Cerebellar cortex (tissue), 1 donor: ENCODE measurements at regions not wholly inside any gene's neighbourhood (a gene's known extent, or its start where the extent isn't known, plus 50 kb on each side); places are given as distances from the start of the nearest gene placed in this dataset.

Experiments
- DNase-seq: peaks from one replicate; pipeline ENCODE4 v3.0.0-alpha.2; 2015; ENCODE audit warnings: low spot score

DNA sequence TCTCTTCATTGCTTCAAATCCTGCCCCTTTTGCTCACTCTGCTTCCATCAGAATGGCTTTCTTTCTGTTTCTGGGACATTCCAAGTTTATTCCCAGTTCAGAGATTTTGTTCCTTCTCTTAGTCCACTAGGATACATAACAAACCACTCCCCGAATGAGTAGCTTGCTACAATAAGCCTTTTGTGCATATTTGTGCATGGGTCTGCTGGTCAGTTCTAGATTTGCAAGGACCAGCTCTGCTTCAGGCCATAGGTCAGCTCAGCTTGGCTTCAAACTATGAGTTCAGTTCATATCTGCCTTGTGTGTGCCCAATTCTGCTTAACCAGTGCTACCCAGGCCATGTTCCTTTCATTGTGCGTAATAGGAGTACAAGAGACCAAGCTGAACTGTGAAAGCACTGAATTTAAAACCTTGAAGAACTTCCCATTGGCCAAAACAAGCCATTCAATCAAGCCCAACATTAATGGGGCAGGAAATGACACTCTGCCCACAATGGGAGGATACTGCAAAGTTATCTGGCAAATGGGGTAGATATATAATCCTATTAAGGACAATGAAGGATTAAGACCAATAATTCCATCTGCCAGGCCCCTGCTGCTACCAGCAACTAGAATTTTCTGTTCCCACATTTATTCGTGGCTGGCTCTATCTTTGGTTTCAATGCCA lies 328.8 kb downstream of the PRELID2 start:
- DNase-seq: no peak

DNA sequence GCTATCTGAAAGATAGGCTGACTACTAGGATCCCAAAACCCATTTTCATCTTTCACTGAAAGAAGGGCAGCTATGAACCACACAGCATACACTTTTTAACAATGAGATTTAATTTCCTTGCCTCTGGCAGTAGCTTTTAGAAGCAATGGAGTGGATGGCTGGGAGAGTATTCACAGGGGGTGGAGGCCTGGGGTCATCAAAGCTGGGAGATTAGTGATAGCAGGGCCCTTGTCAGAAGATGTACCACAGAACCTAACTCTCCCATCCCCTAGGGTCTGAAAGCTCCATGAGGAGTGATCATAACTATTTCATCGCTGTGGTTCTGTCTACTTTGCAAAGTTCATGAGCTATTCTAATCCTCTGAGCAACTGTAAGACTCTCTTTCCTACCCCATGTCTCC lies 332.2 kb downstream of the PRELID2 start:
- DNase-seq: no peak

DNA sequence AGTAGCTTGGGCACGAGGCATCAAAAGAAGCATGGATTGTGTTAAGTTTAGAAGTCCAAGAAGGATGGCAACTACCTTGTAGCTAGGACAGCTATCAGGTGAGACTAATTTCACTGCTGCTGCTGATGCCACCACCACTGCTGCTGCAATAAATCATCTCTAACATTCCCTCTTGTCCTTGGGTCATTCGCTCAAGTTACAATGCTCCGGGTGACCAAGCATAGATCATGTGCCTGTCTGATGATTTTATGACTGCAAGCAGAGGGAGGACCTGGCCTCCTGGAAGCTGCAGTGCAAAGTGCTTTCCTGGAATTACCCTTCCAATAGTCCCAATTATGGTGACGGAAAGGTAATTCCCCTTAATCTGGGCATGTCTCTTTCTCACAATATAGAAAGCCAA lies 334.4 kb downstream of the PRELID2 start:
- DNase-seq: no peak

DNA sequence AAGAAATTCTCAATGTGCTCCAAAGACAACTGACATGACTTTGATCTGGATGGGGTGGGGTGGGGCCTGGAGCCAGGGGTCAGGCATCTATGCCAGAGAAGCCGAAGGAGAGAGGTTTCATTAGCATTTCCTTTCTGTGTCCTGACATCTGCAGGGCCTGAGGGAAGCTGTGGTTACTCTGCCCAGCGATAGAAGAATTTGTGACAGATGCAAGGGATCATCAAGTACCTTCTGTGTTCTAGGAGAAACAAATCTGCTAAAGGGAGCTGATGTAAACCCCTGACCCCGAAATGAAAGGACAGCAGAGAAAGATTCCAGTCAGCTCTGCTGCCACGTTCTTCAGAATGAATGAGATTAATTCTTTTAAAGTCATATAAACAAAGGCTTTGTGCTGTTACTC lies 335.7 kb downstream of the PRELID2 start:
- DNase-seq: no peak

DNA sequence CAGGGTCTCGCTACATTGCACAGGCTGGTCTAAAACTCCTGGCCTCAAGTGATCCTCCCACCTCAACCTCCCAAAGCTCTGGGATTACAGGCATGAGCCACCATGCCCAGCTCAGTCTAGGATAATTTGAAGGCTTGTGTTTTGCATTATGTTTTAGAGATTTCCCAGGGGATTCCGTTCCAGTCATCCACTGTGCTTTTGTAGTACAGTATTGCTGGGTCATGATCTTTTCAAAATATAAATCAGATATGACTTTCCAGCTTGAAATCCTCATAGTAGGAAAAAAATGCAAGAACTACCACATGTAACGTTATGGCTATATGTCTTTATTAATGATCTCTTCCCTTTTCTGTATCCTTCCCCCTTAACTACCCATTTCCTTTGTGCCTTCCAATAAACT lies 338.1 kb downstream of the PRELID2 start:
- no peak for DNase-seq

DNA sequence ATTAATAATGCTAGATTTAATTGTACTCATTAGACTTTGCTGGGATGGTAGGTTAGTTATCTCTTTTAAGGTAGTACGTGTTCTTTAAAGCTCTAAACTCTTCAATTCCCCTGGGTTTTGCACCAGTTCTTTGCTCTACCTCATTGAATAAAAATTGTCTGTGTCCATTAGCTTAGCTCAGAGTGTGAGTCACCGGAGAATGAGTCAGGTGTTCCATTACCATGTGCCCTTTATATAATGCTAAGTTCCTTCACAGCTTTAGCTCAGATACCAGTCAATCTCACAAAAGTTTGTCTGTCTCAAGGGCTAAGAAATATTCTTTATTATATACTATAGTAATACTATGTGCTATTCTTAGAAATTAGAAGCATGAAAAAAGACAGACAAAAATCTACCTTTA lies 339.4 kb downstream of the PRELID2 start:
- no peak for DNase-seq

DNA sequence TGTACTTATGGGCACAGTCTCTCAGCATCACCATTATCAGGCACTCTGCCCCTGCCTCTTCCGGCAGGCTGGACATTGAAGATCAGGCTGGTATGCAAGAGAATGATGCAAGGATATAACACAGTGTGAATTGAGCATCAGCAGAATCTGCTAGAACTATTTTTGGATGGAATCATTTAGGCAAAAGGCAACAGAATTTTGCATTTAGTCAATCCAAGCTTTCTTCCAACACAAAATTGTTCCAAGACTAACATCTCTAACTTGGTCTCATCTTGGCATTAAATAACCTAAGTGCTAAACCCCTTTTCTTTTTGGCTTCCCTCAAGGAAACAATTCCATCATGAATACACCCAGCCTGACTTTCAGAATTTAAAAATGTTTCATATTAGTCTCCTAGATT lies 339.9 kb downstream of the PRELID2 start:
- no peak for DNase-seq

DNA sequence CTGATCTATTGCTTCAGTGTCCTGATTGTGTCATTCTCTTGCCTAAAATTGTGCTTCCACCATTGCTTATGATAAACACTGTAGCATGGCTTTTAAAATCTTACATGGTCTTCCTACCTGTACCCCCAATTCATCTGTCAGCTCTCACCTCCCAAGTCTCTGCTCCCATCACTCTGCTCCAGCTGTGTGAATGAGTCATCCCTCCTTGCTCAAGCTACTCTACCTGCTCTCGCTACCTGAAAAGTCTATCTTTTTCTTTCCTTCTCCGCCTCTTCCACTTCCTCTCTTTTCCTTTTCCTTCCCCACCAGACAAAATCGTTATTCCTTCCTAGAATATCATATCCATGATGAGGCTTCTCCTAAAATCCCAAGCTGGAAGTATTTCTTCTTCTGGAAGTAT lies 341.7 kb downstream of the PRELID2 start:
- no peak for DNase-seq

DNA sequence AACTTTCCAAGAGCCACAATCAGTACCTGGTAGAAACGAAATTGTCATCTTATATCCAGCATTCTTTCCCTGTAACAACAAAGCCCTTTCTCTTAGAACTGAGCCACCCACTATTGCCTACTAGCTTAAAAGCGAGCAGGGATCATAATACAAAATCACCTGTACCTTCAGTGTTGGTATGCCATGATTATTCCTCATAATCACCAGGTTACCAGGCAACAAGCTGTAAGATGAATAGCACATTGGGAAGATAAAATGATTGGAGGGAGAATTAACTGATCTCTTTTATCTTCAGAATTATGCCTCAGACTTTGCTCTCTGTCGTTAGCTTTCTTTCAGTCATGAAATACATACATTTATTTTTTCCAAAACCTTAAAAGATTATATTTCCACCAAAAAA lies 345.6 kb downstream of the PRELID2 start:
- no peak for DNase-seq

DNA sequence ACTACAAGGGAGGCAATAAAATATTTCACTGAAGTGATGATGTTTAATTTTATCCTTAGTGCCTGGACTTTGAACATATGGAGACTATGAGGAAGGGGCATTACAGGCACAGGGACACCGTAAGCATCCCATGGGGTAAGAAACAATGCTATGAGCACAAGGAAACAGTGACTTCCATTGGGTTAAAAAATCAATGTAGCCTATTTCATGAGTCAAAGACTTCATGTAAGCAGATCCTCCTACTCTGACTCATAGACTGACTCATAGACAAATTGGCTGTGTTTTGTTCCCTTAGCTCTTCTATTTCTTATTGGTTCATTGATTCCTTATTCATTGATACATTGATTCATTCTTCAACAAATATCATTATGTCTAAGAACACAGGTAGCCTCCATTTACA lies 351.0 kb downstream of the PRELID2 start:
- no peak for DNase-seq

DNA sequence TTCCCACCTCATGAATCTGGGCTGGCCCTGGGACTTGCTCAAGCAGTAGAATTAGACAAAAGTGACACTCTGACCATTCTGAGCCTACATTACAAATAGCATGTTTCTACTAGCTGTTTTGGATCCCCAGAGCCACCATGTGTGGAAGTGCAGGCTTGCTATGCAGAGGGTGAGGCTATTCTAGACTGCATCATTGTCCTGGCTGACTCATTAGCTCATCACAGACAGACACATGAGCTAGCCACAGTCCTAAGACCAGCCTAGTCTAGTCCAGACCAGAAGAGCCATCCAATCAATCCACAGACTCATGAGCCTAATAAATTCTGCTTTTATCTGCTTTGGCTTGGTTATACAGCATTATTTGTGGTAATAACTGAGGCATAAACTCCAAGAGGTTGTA lies 351.9 kb downstream of the PRELID2 start:
- DNase-seq: no peak

DNA sequence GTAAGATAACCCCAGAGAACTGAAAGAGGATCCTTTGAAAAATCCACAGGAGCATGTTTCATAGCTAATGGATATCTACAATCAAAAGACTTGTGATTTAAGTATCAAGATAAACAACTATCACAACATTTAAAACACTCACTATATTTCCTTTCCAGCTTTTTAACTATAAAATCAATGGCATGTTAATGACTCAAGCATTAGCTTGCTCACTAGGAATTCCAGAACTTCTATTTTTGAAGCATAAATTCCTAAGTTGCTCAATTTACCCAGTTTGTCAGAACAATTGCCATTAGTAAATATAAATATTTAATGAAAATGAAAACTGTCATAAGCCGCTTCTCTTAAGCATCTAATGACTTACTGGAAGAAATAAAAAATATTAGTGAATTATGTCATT lies 355.3 kb downstream of the PRELID2 start:
- no peak for DNase-seq

DNA sequence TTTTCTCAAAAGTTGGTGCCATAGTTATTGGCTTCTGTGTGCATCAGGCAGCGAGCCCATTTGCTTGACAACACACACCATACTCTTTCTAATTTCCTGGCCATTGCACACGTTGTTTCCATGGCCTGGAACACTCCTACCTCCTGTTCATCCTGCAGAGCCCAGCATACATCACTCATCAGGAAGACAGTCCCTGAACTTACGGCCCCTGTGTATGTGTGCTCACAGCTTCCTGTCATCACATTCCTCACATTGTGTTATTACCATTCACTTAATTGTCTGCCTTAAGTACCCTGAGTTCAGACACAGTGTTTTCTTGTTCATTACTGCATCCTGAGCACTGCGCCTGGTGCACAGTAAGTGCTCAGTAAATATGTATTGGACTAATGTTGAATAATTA lies 355.9 kb downstream of the PRELID2 start:
- no peak for DNase-seq

DNA sequence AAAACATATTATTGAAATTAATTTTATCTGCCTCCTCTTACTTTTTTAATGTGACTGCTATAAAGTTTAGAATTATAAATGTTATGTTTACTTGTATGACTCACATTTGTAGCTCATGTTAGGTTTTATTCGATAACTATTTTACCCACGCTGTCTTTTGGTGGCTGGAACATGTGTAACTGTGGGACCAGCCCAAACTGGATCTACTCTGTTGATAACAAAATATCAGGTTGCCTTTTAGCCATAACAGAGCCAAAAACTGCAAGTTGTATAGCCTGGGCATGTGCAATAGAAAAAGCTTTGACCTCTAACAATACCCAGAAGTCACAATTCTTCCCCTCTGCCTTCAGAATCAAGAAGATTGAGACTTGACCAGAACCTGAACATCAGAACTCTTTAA lies 356.5 kb downstream of the PRELID2 start:
- DNase-seq: no peak

DNA sequence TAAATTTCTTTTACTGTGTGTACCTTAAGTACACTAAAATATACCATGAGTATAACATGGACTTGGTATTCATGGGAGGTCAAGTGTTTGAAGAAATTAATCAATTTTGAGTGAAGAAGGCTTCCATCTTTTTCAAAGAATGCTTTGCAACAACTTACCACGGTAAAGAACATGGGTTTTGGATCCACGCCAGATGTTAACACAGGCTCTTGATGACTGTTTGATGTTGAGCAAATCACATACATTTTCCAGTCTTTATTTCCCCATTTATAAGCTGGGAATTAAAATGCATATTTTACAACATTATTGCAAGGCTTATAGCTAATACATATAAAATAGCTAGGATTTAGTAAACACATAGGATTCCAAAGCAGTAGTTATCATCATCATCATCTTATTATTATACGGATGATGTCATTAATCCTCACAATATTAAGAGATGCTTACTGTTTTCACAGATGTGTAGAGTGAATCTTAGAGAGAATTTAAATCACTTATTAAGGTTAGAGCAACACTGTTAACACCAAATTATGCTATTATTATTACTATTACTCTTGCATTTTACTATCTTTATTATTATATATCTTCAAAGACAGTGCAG lies 362.0 kb downstream of the PRELID2 start:
- no peak for DNase-seq

DNA sequence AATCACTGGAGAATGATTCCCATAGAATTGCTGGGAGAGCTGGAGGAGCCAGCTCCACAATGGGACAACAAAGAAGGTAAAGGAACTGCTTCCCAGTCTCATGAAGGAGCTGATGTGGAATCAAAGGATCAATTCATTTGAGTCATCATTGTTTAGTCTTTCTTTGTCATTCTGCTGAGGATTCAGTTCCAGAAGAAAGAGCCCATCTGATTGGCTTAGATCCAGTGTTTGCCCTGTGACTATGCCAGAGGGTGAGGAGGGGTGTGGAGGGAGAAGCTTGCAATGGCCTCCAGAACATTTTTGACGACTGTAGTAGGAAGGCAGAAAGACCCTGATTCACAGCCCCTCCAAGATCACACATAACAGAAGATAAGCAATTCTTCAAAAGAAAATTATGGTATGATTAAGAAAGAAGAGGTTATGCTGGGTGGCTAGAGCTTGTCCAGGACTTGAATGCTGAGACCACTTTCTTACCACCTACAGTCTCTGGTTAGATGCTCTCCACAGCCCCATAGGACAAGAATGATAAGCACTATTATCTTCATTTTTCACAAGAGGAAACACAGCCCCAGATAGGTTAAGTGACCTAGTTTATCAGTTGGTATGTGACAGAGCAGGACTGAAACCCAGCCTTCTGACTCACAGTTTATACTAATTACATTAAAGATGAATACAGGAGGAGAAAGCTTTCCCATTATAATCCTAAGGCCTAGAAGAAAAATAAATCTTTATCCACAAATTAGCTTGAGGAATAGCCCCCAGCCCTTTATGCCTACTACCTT lies 363.1 kb downstream of the PRELID2 start:
- no peak for DNase-seq

DNA sequence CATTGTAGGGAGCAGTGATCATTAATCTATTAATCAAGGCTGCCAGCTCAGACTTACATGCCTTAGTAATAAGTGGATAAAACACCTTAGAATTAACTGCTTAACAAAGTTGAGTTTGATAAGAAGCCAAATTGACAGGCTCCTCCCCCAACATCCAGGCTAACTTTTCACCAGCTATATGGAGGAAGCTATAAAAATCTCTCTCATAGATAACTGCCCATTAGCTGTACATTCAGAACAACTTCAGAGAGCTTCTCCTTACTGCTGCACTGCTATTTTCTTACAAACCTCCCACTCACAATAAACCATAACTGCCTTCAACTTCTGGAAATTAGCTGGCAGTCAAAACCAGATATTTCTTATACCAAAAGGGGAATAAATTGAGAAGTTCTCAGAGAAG lies 364.1 kb downstream of the PRELID2 start:
- DNase-seq: no peak

DNA sequence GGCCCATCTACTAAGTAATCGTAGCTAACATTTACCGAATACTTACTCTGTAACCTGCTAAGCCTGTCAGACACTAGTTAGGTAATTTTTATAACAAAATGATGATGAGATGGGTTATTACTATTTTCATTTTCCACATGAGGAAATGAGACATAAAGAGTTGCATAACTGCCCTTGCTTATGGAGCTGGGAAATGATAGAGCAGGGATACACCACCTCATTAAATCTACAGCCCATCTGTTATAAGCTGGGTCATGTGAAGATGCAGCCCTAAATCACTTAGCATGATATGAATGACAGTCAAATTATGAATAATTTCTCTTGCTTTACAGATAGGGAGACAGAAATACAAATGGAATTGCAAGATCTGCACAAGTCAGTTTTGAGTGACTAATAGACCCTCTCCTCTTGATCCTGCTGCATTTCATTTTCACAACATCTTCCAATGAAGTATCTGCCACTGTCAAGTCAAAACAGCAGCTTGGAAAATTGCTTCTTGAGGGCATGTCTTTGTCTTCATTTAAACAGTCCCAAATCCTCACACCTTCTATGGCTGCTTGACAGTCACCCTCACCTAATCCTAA lies 364.7 kb downstream of the PRELID2 start:
- no peak for DNase-seq

DNA sequence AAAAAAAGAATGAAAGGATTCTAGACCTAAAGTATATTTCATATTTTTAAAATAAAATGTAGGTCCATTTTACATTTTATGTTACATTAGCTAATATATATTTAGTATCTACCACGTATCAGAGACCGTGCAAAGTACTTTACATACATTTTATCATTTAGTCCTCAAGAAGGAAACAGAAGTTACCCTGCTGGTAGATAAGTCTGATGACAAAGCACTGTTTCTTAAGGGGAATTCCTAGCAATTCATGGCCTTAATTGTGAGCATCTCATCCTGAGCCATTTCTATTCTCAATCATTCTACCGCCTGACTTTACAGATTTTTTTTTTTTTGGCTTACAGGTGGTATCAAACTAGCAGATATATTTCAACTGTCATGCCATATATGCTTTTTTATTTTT lies 367.7 kb downstream of the PRELID2 start:
- no peak for DNase-seq

DNA sequence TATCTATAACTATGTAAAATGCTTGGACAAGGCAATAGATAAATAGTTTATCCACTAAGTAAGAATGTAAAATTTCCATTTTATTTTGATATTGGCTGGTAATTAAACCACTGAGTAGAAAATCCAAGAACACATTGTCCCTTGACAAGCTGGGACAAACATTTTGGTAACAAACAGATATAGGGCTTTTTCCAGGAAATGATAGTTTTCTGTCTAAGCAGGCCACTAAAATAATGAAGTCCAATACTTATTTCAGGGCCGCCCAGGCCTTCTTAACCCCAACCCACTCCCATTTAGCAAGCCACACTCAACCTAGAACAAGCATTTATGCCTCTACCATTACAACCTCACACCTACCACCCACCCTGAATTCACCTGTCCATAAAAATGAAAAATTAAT lies 368.6 kb downstream of the PRELID2 start:
- no peak for DNase-seq

DNA sequence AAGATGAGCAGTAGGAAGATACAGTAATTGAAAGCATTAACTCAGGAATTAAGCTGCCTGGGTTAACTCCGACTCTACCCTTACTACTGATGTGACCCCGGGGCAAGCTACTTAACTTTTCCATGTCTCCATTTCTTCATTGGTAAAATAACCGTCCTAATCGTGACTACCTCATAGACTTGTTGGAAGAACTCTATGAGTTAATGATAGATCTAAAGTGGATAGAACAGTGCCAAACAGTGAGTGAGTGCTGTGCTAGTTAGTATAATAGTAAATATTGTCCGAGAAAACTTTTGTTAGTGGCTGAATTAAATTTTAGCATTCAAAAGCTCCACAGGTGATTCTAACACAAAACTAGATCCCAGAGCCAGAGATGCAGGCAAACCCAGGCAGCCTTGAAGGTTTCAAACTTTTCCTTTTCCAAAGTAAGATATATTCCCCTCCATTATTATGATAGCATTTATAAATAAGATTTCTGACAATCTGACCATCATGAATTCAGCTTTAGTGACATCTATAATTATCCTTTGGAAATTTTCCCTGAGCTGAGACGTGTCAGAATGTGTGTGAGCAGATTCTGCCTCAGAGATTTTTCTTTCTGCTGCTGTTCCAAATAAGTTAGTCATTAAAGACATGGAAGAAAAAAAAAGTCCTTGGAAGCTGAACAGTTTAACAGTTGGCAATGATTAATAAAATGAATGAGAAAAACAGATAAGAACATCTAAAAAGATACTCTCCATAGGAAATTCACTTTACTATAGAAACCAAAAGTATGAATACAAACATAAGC lies 369.5 kb downstream of the PRELID2 start:
- no peak for DNase-seq

DNA sequence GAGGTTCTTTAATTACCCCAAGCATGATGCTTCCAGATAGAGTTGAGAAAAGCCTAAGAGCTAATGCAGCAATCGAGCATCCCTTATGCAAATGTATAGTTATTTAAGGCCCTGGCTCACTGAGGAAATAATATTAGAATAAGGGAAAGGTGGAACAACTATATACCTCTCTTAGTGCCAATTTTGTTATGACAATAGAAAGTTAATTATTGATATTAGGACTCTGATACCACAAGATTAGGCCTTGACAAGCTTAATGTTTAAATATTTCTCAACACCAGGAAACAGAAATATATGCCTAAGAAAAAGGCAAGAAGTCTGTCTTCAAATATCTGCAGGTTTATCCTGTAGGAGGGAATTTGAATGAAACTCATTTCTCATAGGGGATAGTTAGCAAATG lies 371.0 kb downstream of the PRELID2 start:
- no peak for DNase-seq
